Activated CD8-positive, alpha-beta memory T cell treated with anti-CD3 and anti-CD28 coated beads, Interleukin-2, amount 10 ng/mL, durations not matched to agents 7 days and 5 days (primary cell): ENCODE measurements at regions not wholly inside any gene's neighbourhood (a gene's known extent, or its start where the extent isn't known, plus 50 kb on each side); places are given as distances from the start of the nearest gene placed in this dataset.

Source experiments
- ATAC-seq: fragments of 150-1000 bp; cut with Tn5 transposase; one replicate; pipeline ENCODE4 v1.10.0; 2021; ENCODE audit warnings: moderate library complexity
- CTCF ChIA-PET: fragments of 350-600 bp; sonication (Branson Sonifier 250); formaldehyde crosslinking; loops from one replicate; lab custom pipeline; 2021; ENCODE audit warnings: antibody characterized with exemption; lab: Charles Lee
- DNase-seq: peaks from one replicate; pipeline ENCODE4 v3.0.0-alpha.2; 2020
- H3K27ac Mint-ChIP-seq: one replicate; pipeline ENCODE4 v1.8.0; 2021; ENCODE audit warnings: mild to moderate bottlenecking, mixed read lengths
- H3K27me3 Mint-ChIP-seq: one replicate; pipeline ENCODE4 v1.8.0; 2021; ENCODE audit warnings: mixed read lengths
- H3K36me3 Mint-ChIP-seq: one replicate; pipeline ENCODE4 v1.8.0; 2021; ENCODE audit warnings: mild to moderate bottlenecking, mixed read lengths
- H3K4me1 Mint-ChIP-seq: one replicate; pipeline ENCODE4 v1.8.0; 2021; ENCODE audit warnings: mixed read lengths
- H3K4me3 Mint-ChIP-seq: one replicate; pipeline ENCODE4 v1.8.0; 2021; ENCODE audit warnings: mild to moderate bottlenecking, moderate library complexity, mixed read lengths
- H3K9me3 Mint-ChIP-seq: one replicate; pipeline ENCODE4 v1.8.0; 2022; ENCODE audit warnings: low read depth, mixed read lengths

GRCh38 chr12:90339837-90340236, 615.1 kb downstream of the CCER1 start:
- Mint-ChIP-seq H3K27ac (no peak overlapping the region), H3K4me1 (no peaks in the 10 kb centered on the region), H3K4me3 (no peak overlapping the region), H3K9me3 (no peaks in the 10 kb centered on the region), H3K36me3 (no peaks in the 10 kb centered on the region), H3K27me3 (peaks cover 22% of the 10 kb centered on the region)
- CTCF ChIA-PET, result no interaction called here
- DNase-seq (no peak), ATAC-seq (no peak)

GRCh38 chr12:90338365-90338764, 616.6 kb downstream of the CCER1 start:
- CTCF ChIA-PET, result no interaction called here
- H3K9me3 Mint-ChIP-seq, result no peaks in the 10 kb centered on the region
- DNase-seq (no peak), ATAC-seq (no peak)
- no peak overlapping the region for H3K27ac Mint-ChIP-seq
- H3K4me1 Mint-ChIP-seq, result no peaks in the 10 kb centered on the region
- no peaks in the 10 kb centered on the region for H3K36me3 Mint-ChIP-seq
- peaks cover 20% of the 10 kb centered on the region for H3K27me3 Mint-ChIP-seq
- H3K4me3 Mint-ChIP-seq, result no peak overlapping the region

- no peaks in the 10 kb centered on the region for H3K36me3 Mint-ChIP-seq
- DNase-seq, result no peak
- CTCF ChIA-PET, result no interaction called here
- peaks cover 14% of the 10 kb centered on the region for H3K27me3 Mint-ChIP-seq
- no peak overlapping the region for H3K4me3 Mint-ChIP-seq
- no peaks in the 10 kb centered on the region for H3K4me1 Mint-ChIP-seq
- no peak overlapping the region for H3K27ac Mint-ChIP-seq
- no peak for ATAC-seq
- no peaks in the 10 kb centered on the region for H3K9me3 Mint-ChIP-seq
Observed at GRCh38 chr12:90337018-90337417, 618.0 kb downstream of the CCER1 start.

GRCh38 chr12:90335566-90335965, 619.4 kb downstream of the CCER1 start:
- no peak for DNase-seq

DNA sequence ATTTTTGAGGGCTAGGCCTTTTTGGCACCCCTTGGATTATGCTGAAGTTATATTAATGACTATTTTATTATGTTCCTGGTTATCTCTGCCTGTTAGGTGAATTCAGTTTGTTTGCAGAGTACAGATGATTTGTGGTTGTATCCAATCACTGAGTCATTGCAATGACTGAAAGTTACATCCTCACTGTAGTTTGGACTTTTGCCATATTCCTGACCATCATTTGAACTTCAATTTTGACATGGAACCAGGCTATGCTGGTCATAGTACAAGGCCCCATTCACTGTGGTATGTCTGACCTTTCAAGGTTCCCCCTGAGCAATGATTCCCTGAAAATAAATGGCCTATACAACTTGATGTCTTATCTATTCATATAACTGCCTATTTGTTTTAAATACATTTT, 621.0 kb downstream of the CCER1 start:
- Mint-ChIP-seq H3K4me1 (no peaks in the 10 kb centered on the region), H3K4me3 (no peak overlapping the region), H3K27ac (no peak overlapping the region), H3K27me3 (peaks cover 8% of the 10 kb centered on the region), H3K9me3 (no peaks in the 10 kb centered on the region), H3K36me3 (no peaks in the 10 kb centered on the region)
- no peak for ATAC-seq
- no peak for DNase-seq
- CTCF ChIA-PET, result no interaction called here

More at GRCh38 chr12:90335566-90335965, 619.4 kb downstream of the CCER1 start:
- H3K27ac Mint-ChIP-seq, result no peak overlapping the region
- no peaks in the 10 kb centered on the region for H3K36me3 Mint-ChIP-seq
- H3K4me1 Mint-ChIP-seq, result no peaks in the 10 kb centered on the region
- H3K4me3 Mint-ChIP-seq, result no peak overlapping the region
- H3K27me3 Mint-ChIP-seq, result peaks cover 14% of the 10 kb centered on the region
- no peak for ATAC-seq
- no peaks in the 10 kb centered on the region for H3K9me3 Mint-ChIP-seq
- CTCF ChIA-PET, result no interaction called here

GRCh38 chr12:90333424-90333823, 621.6 kb downstream of the CCER1 start:
- H3K9me3 Mint-ChIP-seq, result no peaks in the 10 kb centered on the region
- no peak overlapping the region for H3K27ac Mint-ChIP-seq
- H3K4me1 Mint-ChIP-seq, result no peaks in the 10 kb centered on the region
- CTCF ChIA-PET, result no interaction called here
- peaks cover 8% of the 10 kb centered on the region for H3K27me3 Mint-ChIP-seq
- no peak overlapping the region for H3K4me3 Mint-ChIP-seq
- ATAC-seq, result no peak
- no peak for DNase-seq
- H3K36me3 Mint-ChIP-seq, result no peaks in the 10 kb centered on the region

- no peak for ATAC-seq
- CTCF ChIA-PET, result no interaction called here
- Mint-ChIP-seq H3K27ac (no peak overlapping the region), H3K4me3 (no peak overlapping the region), H3K36me3 (no peaks in the 10 kb centered on the region), H3K4me1 (no peaks in the 10 kb centered on the region), H3K9me3 (no peaks in the 10 kb centered on the region), H3K27me3 (peaks cover 7% of the 10 kb centered on the region)
- DNase-seq, result no peak
Observed at GRCh38 chr12:90331821-90332220, 623.2 kb downstream of the CCER1 start.

DNA sequence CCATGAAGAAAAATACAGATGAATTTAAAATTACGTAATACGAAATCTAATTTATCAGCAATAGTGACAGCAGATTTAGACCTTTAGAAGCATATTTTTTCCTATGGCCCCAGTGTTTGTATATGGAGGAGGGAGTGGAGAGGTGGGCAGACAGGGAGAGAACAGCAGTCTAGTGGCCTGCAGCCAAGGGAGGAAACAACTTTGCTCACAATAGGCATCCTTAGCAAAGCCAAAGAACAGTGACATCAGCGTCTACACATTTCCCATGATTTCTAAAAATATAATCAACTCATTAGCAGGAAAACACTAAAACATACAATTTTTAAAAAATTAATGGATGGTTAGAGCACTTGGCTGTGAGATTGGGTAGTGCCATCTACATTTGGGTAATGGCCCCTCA, 622.6 kb upstream of the ATP2B1 start:
- Mint-ChIP-seq H3K4me3 (no peak overlapping the region), H3K27me3 (peaks cover 4% of the 10 kb centered on the region)
- CTCF ChIA-PET, result no interaction called here

GRCh38 chr12:90327793-90328743, 619.4 kb upstream of the ATP2B1 start:
- CTCF ChIA-PET, result no interaction called here
- Mint-ChIP-seq H3K27ac (no peak overlapping the region), H3K36me3 (no peaks in the 10 kb centered on the region), H3K4me1 (no peaks in the 10 kb centered on the region), H3K4me3 (no peak overlapping the region), H3K9me3 (no peaks in the 10 kb centered on the region), H3K27me3 (no peaks in the 10 kb centered on the region)
- DNase-seq (no peak), ATAC-seq (no peak)

More for the DNA sequence above, 622.6 kb upstream of the ATP2B1 start:
- H3K4me1 Mint-ChIP-seq, result no peaks in the 10 kb centered on the region
- no peaks in the 10 kb centered on the region for H3K36me3 Mint-ChIP-seq
- ATAC-seq (no peak), DNase-seq (no peak)
- no peak overlapping the region for H3K27ac Mint-ChIP-seq
- no peaks in the 10 kb centered on the region for H3K9me3 Mint-ChIP-seq

GRCh38 chr12:90323217-90323616, 614.6 kb upstream of the ATP2B1 start:
- CTCF ChIA-PET, result no interaction called here
- DNase-seq (no peak), ATAC-seq (no peak)
- no peaks in the 10 kb centered on the region for H3K9me3 Mint-ChIP-seq
- H3K4me3 Mint-ChIP-seq, result no peak overlapping the region
- H3K27me3 Mint-ChIP-seq, result no peaks in the 10 kb centered on the region
- H3K4me1 Mint-ChIP-seq, result no peaks in the 10 kb centered on the region
- H3K27ac Mint-ChIP-seq, result no peak overlapping the region
- H3K36me3 Mint-ChIP-seq, result no peaks in the 10 kb centered on the region

GRCh38 chr12:90322006-90322405, 613.4 kb upstream of the ATP2B1 start:
- Mint-ChIP-seq H3K27me3 (peaks cover 3% of the 10 kb centered on the region), H3K36me3 (no peaks in the 10 kb centered on the region), H3K4me1 (no peaks in the 10 kb centered on the region), H3K27ac (no peak overlapping the region), H3K4me3 (no peak overlapping the region), H3K9me3 (no peaks in the 10 kb centered on the region)
- ATAC-seq (no peak), DNase-seq (no peak)
- CTCF ChIA-PET, result no interaction called here

DNA sequence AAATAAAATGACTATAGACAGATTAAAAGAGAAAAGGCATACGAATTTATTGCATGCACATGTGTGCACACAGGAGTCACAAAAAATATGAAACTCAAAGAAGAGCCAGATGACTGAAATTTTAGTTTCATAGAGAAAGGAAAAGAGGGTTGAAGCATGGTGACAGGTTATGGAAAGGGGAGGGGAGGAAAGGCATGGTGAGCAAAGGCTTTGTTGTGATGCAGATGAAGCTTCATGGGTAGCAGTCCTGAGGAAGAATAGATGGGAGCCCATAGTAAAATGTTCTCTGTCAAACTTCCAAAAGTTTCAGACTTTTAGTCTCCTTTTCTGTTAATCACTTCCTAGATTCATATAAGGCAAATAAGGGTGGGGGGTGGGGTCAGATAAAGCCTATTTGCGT, 612.7 kb upstream of the ATP2B1 start:
- no peaks in the 10 kb centered on the region for H3K4me1 Mint-ChIP-seq
- H3K27ac Mint-ChIP-seq, result no peak overlapping the region
- no peak overlapping the region for H3K4me3 Mint-ChIP-seq
- ATAC-seq (no peak), DNase-seq (no peak)
- H3K9me3 Mint-ChIP-seq, result no peaks in the 10 kb centered on the region
- CTCF ChIA-PET, result no interaction called here
- no peaks in the 10 kb centered on the region for H3K36me3 Mint-ChIP-seq
- peaks cover 3% of the 10 kb centered on the region for H3K27me3 Mint-ChIP-seq

- Mint-ChIP-seq H3K4me1 (no peaks in the 10 kb centered on the region), H3K36me3 (no peaks in the 10 kb centered on the region), H3K27me3 (peaks cover 6% of the 10 kb centered on the region), H3K9me3 (no peaks in the 10 kb centered on the region), H3K27ac (no peak overlapping the region), H3K4me3 (no peak overlapping the region)
- CTCF ChIA-PET, result no interaction called here
- no peak for DNase-seq
- no peak for ATAC-seq
Observed at GRCh38 chr12:90311561-90311960, 602.9 kb upstream of the ATP2B1 start.

- Mint-ChIP-seq H3K4me3 (no peak overlapping the region), H3K27me3 (peaks cover 8% of the 10 kb centered on the region), H3K9me3 (no peaks in the 10 kb centered on the region), H3K27ac (no peak overlapping the region), H3K4me1 (no peaks in the 10 kb centered on the region), H3K36me3 (no peaks in the 10 kb centered on the region)
- DNase-seq (no peak), ATAC-seq (no peak)
- CTCF ChIA-PET, result no interaction called here
Observed at GRCh38 chr12:90305379-90305778, 596.7 kb upstream of the ATP2B1 start.
